ENCODE measurements at regions not wholly inside any gene's neighbourhood (a gene's known extent, or its start where the extent isn't known, plus 50 kb on each side); places are given as distances from the start of the nearest gene placed in this dataset.

DNA sequence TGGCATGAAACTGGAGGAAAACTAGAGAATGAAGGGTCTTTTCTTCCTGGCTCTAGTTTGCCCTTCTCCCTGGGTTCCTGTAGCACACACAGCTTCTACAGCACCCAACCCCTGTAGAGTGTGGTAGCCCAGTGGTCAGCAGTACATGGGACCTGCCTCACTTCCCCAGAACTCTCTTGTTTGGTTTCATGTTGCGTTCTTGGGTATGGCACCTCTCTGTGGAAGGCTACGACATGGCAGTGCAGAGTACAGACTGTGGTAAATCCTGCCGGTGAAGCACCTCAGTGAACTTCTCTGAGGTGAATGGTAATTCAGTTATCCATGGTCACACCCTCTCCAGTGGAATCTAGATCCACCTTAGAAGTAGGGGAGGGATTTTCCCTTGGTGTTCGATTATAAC, 105.5 kb downstream of the TLR4 start:
- TF ChIP-seq, protein P1, sequence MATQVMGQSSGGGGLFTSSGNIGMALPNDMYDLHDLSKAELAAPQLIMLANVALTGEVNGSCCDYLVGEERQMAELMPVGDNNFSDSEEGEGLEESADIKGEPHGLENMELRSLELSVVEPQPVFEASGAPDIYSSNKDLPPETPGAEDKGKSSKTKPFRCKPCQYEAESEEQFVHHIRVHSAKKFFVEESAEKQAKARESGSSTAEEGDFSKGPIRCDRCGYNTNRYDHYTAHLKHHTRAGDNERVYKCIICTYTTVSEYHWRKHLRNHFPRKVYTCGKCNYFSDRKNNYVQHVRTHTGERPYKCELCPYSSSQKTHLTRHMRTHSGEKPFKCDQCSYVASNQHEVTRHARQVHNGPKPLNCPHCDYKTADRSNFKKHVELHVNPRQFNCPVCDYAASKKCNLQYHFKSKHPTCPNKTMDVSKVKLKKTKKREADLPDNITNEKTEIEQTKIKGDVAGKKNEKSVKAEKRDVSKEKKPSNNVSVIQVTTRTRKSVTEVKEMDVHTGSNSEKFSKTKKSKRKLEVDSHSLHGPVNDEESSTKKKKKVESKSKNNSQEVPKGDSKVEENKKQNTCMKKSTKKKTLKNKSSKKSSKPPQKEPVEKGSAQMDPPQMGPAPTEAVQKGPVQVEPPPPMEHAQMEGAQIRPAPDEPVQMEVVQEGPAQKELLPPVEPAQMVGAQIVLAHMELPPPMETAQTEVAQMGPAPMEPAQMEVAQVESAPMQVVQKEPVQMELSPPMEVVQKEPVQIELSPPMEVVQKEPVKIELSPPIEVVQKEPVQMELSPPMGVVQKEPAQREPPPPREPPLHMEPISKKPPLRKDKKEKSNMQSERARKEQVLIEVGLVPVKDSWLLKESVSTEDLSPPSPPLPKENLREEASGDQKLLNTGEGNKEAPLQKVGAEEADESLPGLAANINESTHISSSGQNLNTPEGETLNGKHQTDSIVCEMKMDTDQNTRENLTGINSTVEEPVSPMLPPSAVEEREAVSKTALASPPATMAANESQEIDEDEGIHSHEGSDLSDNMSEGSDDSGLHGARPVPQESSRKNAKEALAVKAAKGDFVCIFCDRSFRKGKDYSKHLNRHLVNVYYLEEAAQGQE (IDR thresholded peaks at IDR 0.05; ENCODE audit: insufficient read depth in 1 of 2, low read depth in 2 of 2, low read length in 2 of 2): no peak
- no peak for TF ChIP-seq SIN3A (IDR thresholded peaks at IDR 0.05; ENCODE audit: borderline replicate concordance, insufficient read depth, low read length)
- TF ChIP-seq POLR2AphosphoS5 (IDR thresholded peaks at IDR 0.05; ENCODE audit: low read depth, low read length): no peak
- TF ChIP-seq TAF1 (IDR thresholded peaks at IDR 0.05; ENCODE audit: borderline replicate concordance, insufficient read depth, low read length): no peak
